MM.1S (cell line): ENCODE measurements at regions not wholly inside any gene's neighbourhood (a gene's known extent, or its start where the extent isn't known, plus 50 kb on each side); places are given as distances from the start of the nearest gene placed in this dataset.
A peak's percentile ranks its signal among the peaks of the same experiment; 100 is the strongest.

Experiments used
- DNase-seq: peaks from one replicate; pipeline ENCODE4 v3.0.0-alpha.2; 2015
- H2AFZ ChIP-seq: fragments of 300-600 bp; sonication (generic); 2 replicates; pipeline ENCODE4 v1.6.0; 2016; ENCODE audit warnings: antibody characterized with exemption, low read length
- H3F3A ChIP-seq: fragments of 300-600 bp; sonication (generic); 2 replicates; pipeline ENCODE4 v1.6.1; 2016; ENCODE audit warnings: mild to moderate bottlenecking, antibody characterized with exemption, low read length, moderate library complexity, mixed read lengths; ENCODE audit not compliant: insufficient read depth
- H3K27ac ChIP-seq: fragments of 300-600 bp; sonication (generic); 2 replicates; pipeline ENCODE4 v1.5.1; 2016; ENCODE audit warnings: mild to moderate bottlenecking, low read length
- H3K27me3 ChIP-seq: fragments of 300-600 bp; sonication (generic); replicated peaks from 2 replicates; pipeline ENCODE4 v1.6.0; 2016; ENCODE audit warnings: low read length; ENCODE audit not compliant: insufficient read depth
- H3K36me3 ChIP-seq: fragments of 300-600 bp; sonication (generic); replicated peaks from 2 replicates; pipeline ENCODE4 v1.6.1; 2016; ENCODE audit warnings: mild to moderate bottlenecking, low read length, mixed read lengths; ENCODE audit not compliant: insufficient read depth
- H3K4me1 ChIP-seq: fragments of 300-600 bp; sonication (generic); 2 replicates; pipeline ENCODE4 v1.6.1; 2016; ENCODE audit warnings: low read length, mixed read lengths
- H3K4me2 ChIP-seq: fragments of 300-600 bp; sonication (generic); 2 replicates; pipeline ENCODE4 v1.6.0; 2016; ENCODE audit warnings: low read depth, low read length
- H3K4me3 ChIP-seq: fragments of 300-600 bp; sonication (generic); 2 replicates; pipeline ENCODE4 v1.5.1; 2016; ENCODE audit warnings: low read length, mixed read lengths
- H3K79me2 ChIP-seq: fragments of 300-600 bp; sonication (generic); 2 replicates; pipeline ENCODE4 v1.6.1; 2016; ENCODE audit warnings: mixed run types, low read length, mixed read lengths
- H3K9ac ChIP-seq: fragments of 300-600 bp; sonication (generic); 2 replicates; pipeline ENCODE4 v1.6.1; 2016; ENCODE audit warnings: low read length, mixed read lengths
- H3K9me2 ChIP-seq: fragments of 300-600 bp; sonication (generic); replicated peaks from 2 replicates; pipeline ENCODE4 v1.6.1; 2016; ENCODE audit warnings: mild to moderate bottlenecking, low read length, mixed read lengths; ENCODE audit not compliant: insufficient read depth
- H3K9me3 ChIP-seq: fragments of 300-600 bp; sonication (generic); replicated peaks from 2 replicates; pipeline ENCODE4 v1.6.1; 2016; ENCODE audit warnings: mild to moderate bottlenecking, low read length, mixed read lengths; ENCODE audit not compliant: insufficient read depth
- H4K20me1 ChIP-seq: fragments of 300-600 bp; sonication (generic); 2 replicates; pipeline ENCODE4 v1.6.1; 2016; ENCODE audit warnings: mild to moderate bottlenecking, low read length, moderate library complexity, mixed read lengths; ENCODE audit not compliant: insufficient read depth
- CTCF ChIP-seq: fragments of 300-600 bp; sonication (generic); IDR thresholded peaks from 2 replicates; pipeline ENCODE4 v1.5.1; 2016; ENCODE audit warnings: antibody characterized with exemption, low read length, mixed read lengths
- EZH2 ChIP-seq: fragments of 300-600 bp; sonication (generic); optimal IDR thresholded peaks from 2 replicates; pipeline ENCODE3; 2017; ENCODE audit warnings: low read depth, mild to moderate bottlenecking, antibody characterized with exemption, low read length, mixed read lengths
- EZH2phosphoT487 ChIP-seq: fragments of 300-600 bp; sonication (generic); IDR thresholded peaks from 2 replicates; pipeline ENCODE4 v1.6.1; 2018; ENCODE audit warnings: antibody characterized with exemption, low read length

GRCh38 chr1:14090531-14090930 lies 390.5 kb downstream of the PRDM2 start:
- no peaks in the 10 kb centered on the region for H3K9me3 ChIP-seq
- DNase-seq, result no peak
- no peak overlapping the region for H2AFZ ChIP-seq
- no peak overlapping the region for H3K4me3 ChIP-seq
- TF ChIP-seq EZH2, result no peak
- no peak for TF ChIP-seq CTCF
- no peak for TF ChIP-seq EZH2phosphoT487
- no peaks in the 10 kb centered on the region for H3K36me3 ChIP-seq
- no peaks in the 10 kb centered on the region for H3K9me2 ChIP-seq
- no peak overlapping the region for H3K9ac ChIP-seq
- H3K27ac ChIP-seq, result no peak overlapping the region
- no peaks in the 10 kb centered on the region for H3K4me1 ChIP-seq
- no peak overlapping the region for H3K4me2 ChIP-seq
- H4K20me1 ChIP-seq, result no peaks in the 10 kb centered on the region
- H3K79me2 ChIP-seq, result no peaks in the 10 kb centered on the region
- no peaks in the 10 kb centered on the region for H3F3A ChIP-seq
- no peaks in the 10 kb centered on the region for H3K27me3 ChIP-seq

GRCh38 chr1:14094611-14095400 lies 394.8 kb downstream of the PRDM2 start:
- Histone ChIP-seq H3K36me3 (no peaks in the 10 kb centered on the region), H3K4me1 (peaks cover 7% of the 10 kb centered on the region), H3F3A (no peaks in the 10 kb centered on the region), H3K9me2 (no peaks in the 10 kb centered on the region), H3K4me3 (no peak overlapping the region), H3K9me3 (no peaks in the 10 kb centered on the region), H3K4me2 (no peak overlapping the region), H3K9ac (no peak overlapping the region), H2AFZ (no peak overlapping the region), H4K20me1 (no peaks in the 10 kb centered on the region), H3K27me3 (no peaks in the 10 kb centered on the region), H3K79me2 (no peaks in the 10 kb centered on the region), H3K27ac (no peak overlapping the region)
- TF ChIP-seq CTCF (peak; percentile 51), EZH2phosphoT487 (no peak)
- DNase-seq, result peak; percentile 18

DNA sequence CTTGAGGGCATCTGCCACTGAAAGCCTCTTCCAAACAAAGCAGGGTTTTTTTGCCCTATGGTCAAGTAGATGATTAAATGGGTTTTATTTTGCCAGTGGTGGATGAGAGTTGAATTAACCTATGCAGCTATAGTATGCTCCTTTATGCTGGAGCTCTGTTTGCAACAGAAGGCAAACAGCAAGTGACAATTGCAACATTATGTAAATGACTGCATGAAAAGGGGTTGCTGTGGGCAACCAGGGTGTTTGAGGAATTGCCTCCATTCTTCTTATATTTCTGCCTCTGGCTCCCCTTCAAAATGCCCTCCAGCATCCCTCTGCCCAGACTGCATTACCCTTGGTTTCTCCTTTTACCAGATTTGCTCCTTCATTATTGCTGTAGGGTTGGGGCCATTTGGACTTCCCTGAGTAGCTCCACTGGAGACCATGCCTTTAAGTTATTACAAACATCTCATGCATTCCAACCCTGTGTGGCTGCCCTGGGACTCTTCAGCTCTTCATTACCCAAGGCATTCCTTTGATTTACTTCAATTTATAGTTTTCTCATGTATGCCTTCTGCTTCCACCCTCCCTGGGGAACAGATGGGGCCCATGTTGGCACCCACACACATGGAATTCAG lies 398.4 kb downstream of the PRDM2 start:
- Histone ChIP-seq H3K79me2 (no peaks in the 10 kb centered on the region), H3K27ac (no peak overlapping the region), H3K4me3 (no peak overlapping the region), H3K36me3 (no peaks in the 10 kb centered on the region), H3K9me2 (no peaks in the 10 kb centered on the region), H3K9ac (no peak overlapping the region), H3K9me3 (no peaks in the 10 kb centered on the region), H3K4me2 (no peak overlapping the region), H2AFZ (no peak overlapping the region), H3K4me1 (peaks cover 12% of the 10 kb centered on the region), H3K27me3 (no peaks in the 10 kb centered on the region), H3F3A (no peaks in the 10 kb centered on the region), H4K20me1 (no peaks in the 10 kb centered on the region)
- TF ChIP-seq CTCF (no peak), EZH2phosphoT487 (no peak), EZH2 (no peak)
- no peak for DNase-seq
